ENCODE measurements at regions not wholly inside any gene's neighbourhood (a gene's known extent, or its start where the extent isn't known, plus 50 kb on each side); places are given as distances from the start of the nearest gene placed in this dataset.

DNA sequence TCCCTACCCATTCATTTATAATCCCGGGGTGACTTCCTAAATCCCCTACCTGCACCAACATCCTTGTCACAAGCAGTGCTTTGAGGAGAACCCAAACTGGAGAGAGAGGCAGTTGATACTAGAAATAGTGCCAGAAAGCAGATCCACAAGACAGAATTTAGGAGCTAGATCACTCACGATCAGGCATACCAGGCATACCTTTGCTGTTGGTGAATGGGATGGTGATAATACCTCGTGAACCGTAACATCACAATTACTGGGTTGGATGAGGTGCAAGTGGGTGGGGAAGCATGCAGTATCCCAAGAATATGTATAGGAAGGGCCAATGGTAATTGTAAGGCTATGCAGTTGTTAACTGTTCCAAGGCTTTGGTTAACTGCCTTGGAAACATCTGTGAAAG, 129.3 kb downstream of the TMA16 start:
- no peaks in the 10 kb centered on the region for H3K27me3 ChIP-seq (ENCODE audit: low read depth, low read length)
- no peaks in the 10 kb centered on the region for H4K20me1 ChIP-seq (ENCODE audit: insufficient read depth, low read length)
- H3K79me2 ChIP-seq (ENCODE audit: low read length) = no peaks in the 10 kb centered on the region
- H3K27ac ChIP-seq (ENCODE audit: low read length) = no peak overlapping the region
- H3K36me3 ChIP-seq (replicated peaks; ENCODE audit: low read depth, low read length) = peaks cover 7% of the 10 kb centered on the region
- H3K4me2 ChIP-seq (ENCODE audit: low read length) = no peak overlapping the region
- no peak overlapping the region for H3K9ac ChIP-seq (ENCODE audit: low read length)
- no peak overlapping the region for H2AFZ ChIP-seq (ENCODE audit: low read depth, low read length)
- peaks cover 8% of the 10 kb centered on the region for H3K4me1 ChIP-seq (ENCODE audit: low read length)
- H3K4me3 ChIP-seq (ENCODE audit: low read length) = no peak overlapping the region
- TF ChIP-seq EZH2phosphoT487 (IDR thresholded peaks at IDR 0.05; ENCODE audit: low read depth) = no peak
- TF ChIP-seq, protein P1, sequence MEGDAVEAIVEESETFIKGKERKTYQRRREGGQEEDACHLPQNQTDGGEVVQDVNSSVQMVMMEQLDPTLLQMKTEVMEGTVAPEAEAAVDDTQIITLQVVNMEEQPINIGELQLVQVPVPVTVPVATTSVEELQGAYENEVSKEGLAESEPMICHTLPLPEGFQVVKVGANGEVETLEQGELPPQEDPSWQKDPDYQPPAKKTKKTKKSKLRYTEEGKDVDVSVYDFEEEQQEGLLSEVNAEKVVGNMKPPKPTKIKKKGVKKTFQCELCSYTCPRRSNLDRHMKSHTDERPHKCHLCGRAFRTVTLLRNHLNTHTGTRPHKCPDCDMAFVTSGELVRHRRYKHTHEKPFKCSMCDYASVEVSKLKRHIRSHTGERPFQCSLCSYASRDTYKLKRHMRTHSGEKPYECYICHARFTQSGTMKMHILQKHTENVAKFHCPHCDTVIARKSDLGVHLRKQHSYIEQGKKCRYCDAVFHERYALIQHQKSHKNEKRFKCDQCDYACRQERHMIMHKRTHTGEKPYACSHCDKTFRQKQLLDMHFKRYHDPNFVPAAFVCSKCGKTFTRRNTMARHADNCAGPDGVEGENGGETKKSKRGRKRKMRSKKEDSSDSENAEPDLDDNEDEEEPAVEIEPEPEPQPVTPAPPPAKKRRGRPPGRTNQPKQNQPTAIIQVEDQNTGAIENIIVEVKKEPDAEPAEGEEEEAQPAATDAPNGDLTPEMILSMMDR (IDR thresholded peaks at IDR 0.05; ENCODE audit: low read depth, low read length) = no peak
- H3K9me3 ChIP-seq (ENCODE audit: insufficient read depth, low read length) = no peaks in the 10 kb centered on the region

DNA sequence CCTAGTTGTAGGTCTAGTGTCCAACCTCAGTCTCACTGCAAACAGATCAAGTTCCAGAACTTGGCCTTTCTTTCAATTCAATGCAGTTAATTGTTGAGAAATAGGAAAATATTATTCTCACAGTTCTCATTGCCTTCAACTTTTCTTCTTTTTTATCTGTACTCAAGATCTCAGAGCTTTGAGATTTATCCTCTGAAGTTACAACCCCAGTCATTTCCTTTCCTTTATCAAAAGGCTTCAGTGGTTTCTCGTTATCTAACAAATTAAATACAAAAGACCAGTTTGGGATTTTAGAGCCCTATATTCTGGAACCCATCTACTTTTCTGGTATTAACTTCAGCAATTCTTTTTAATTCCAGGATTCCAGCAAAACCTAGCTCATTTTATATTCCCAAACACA, 130.2 kb downstream of the TMA16 start:
- H3K4me3 ChIP-seq (ENCODE audit: low read length) = no peak overlapping the region
- H3K27ac ChIP-seq (ENCODE audit: low read length) = no peak overlapping the region
- no peaks in the 10 kb centered on the region for H3K36me3 ChIP-seq (replicated peaks; ENCODE audit: low read depth, low read length)
- no peaks in the 10 kb centered on the region for H3K4me1 ChIP-seq (ENCODE audit: low read length)
- no peak overlapping the region for H2AFZ ChIP-seq (ENCODE audit: low read depth, low read length)
- no peak overlapping the region for H3K4me2 ChIP-seq (ENCODE audit: low read length)
- H4K20me1 ChIP-seq (ENCODE audit: insufficient read depth, low read length) = no peaks in the 10 kb centered on the region
- H3K79me2 ChIP-seq (ENCODE audit: low read length) = no peaks in the 10 kb centered on the region
- no peaks in the 10 kb centered on the region for H3K9me3 ChIP-seq (ENCODE audit: insufficient read depth, low read length)
- no peak overlapping the region for H3K9ac ChIP-seq (ENCODE audit: low read length)
- TF ChIP-seq EZH2phosphoT487 (IDR thresholded peaks at IDR 0.05; ENCODE audit: low read depth) = no peak
- TF ChIP-seq, protein P1 (IDR thresholded peaks at IDR 0.05; ENCODE audit: low read depth, low read length) = no peak
- H3K27me3 ChIP-seq (ENCODE audit: low read depth, low read length) = no peaks in the 10 kb centered on the region

DNA sequence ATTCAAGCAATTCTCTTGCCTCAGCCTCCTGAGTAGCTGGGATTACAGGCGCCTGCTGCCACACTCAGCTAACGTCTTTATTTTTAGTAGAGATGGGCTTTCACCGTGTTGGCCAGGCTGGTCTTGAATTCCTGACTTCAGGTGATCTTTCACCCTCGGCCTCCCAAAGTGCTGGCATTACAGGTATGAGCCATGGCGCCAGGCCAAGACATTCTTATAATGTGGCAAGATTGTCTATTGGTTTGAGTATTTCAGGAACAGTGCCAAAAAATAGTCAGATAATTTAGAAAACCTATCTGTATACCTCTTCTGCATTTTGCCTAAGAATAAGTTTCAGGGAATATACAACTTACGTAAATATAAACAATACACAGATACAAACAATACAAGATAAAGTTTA, 136.8 kb downstream of the TMA16 start:
- no peaks in the 10 kb centered on the region for H3K4me1 ChIP-seq (ENCODE audit: low read length)
- H3K9ac ChIP-seq (ENCODE audit: low read length) = no peak overlapping the region
- no peak overlapping the region for H3K4me3 ChIP-seq (ENCODE audit: low read length)
- H3K36me3 ChIP-seq (replicated peaks; ENCODE audit: low read depth, low read length) = no peaks in the 10 kb centered on the region
- H3K79me2 ChIP-seq (ENCODE audit: low read length) = no peaks in the 10 kb centered on the region
- no peak overlapping the region for H2AFZ ChIP-seq (ENCODE audit: low read depth, low read length)
- H3K4me2 ChIP-seq (ENCODE audit: low read length) = no peak overlapping the region
- TF ChIP-seq EZH2phosphoT487 (IDR thresholded peaks at IDR 0.05; ENCODE audit: low read depth) = no peak
- TF ChIP-seq, protein P1 (IDR thresholded peaks at IDR 0.05; ENCODE audit: low read depth, low read length) = no peak
- no peak overlapping the region for H3K27ac ChIP-seq (ENCODE audit: low read length)
- H3K9me3 ChIP-seq (ENCODE audit: insufficient read depth, low read length) = 0 out of 2 replicates have a peak, but pooled peaks cover 2% of the 10 kb centered on the region
- no peaks in the 10 kb centered on the region for H3K27me3 ChIP-seq (ENCODE audit: low read depth, low read length)
- no peaks in the 10 kb centered on the region for H4K20me1 ChIP-seq (ENCODE audit: insufficient read depth, low read length)

DNA sequence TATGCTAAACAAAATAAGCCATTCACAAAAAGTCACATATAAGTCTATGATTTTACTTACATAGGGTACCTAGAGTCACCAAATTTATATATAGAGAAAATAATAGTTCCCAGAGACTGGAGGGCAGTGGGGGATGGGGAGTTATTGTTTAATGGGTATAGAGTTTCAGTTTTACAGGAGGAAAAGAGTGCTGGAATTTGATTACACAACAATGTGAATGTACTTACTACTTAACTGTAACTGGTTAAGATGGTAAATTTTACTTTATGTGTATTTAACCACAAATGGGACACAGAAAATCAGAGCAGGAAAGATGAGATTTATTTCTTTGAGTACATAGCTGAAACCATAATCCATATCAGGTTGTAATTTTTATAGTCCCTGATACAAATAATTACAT, 144.4 kb downstream of the TMA16 start:
- H3K79me2 ChIP-seq (ENCODE audit: low read length) = no peaks in the 10 kb centered on the region
- H4K20me1 ChIP-seq (ENCODE audit: insufficient read depth, low read length) = no peaks in the 10 kb centered on the region
- TF ChIP-seq, protein P1 (IDR thresholded peaks at IDR 0.05; ENCODE audit: low read depth, low read length) = no peak
- no peak for TF ChIP-seq EZH2phosphoT487 (IDR thresholded peaks at IDR 0.05; ENCODE audit: low read depth)
- no peak overlapping the region for H3K4me3 ChIP-seq (ENCODE audit: low read length)
- H3K4me1 ChIP-seq (ENCODE audit: low read length) = no peaks in the 10 kb centered on the region
- H3K36me3 ChIP-seq (replicated peaks; ENCODE audit: low read depth, low read length) = no peaks in the 10 kb centered on the region
- no peak overlapping the region for H3K4me2 ChIP-seq (ENCODE audit: low read length)
- peaks cover 3% of the 10 kb centered on the region; the same call in 1 of the 2 replicates for H3K9me3 ChIP-seq (ENCODE audit: insufficient read depth, low read length)
- H3K27ac ChIP-seq (ENCODE audit: low read length) = no peak overlapping the region
- no peak overlapping the region for H3K9ac ChIP-seq (ENCODE audit: low read length)
- no peaks in the 10 kb centered on the region for H3K27me3 ChIP-seq (ENCODE audit: low read depth, low read length)
- no peak overlapping the region for H2AFZ ChIP-seq (ENCODE audit: low read depth, low read length)

Measured in OCI-LY3 (cell line).